Small intestine (tissue), 7 donors: ENCODE measurements at regions not wholly inside any gene's neighbourhood (a gene's known extent, or its start where the extent isn't known, plus 50 kb on each side); places are given as distances from the start of the nearest gene placed in this dataset.
"Not testable (repeated sequence)": the region's sequence is repeated elsewhere in the genome, so short reads cannot be mapped to it uniquely, and the experiment has no call there.

Experiments
- DNase-seq, 2 donors: peaks; one replicate each; pipeline versions ENCODE4 v3.0.0 to v3.0.0-alpha.2; 2013
- FAIRE-seq: peaks from 2 replicates; lab custom pipeline; 2012; peaks lifted over from hg19 to GRCh38; lab: Jason Lieb, UNC
- H3K27ac ChIP-seq, 3 donors: one replicate each; pipeline ENCODE4 v1.5.1; 2013; ENCODE audit warnings: low read length in 2 of 3, mild to moderate bottlenecking in 2 of 3, control low read depth in 1 of 3, inconsistent platforms in 1 of 3, low read depth in 1 of 3, moderate library complexity in 1 of 3
- H3K27me3 ChIP-seq, 3 donors: one replicate each; pipeline ENCODE4 v1.6.1; 2013; ENCODE audit warnings: low read length in 3 of 3, inconsistent platforms in 1 of 3; ENCODE audit not compliant: control insufficient read depth in 3 of 3, insufficient read depth in 3 of 3
- H3K36me3 ChIP-seq, 3 donors: one replicate each; pipeline ENCODE4 v1.6.1; 2013; ENCODE audit warnings: low read length in 3 of 3, inconsistent platforms in 1 of 3, low read depth in 1 of 3, mild to moderate bottlenecking in 1 of 3, moderate library complexity in 1 of 3; ENCODE audit not compliant: control insufficient read depth in 3 of 3, insufficient read depth in 2 of 3
- H3K4me1 ChIP-seq, 3 donors: one replicate each; pipeline ENCODE4 v1.6.1; 2013; ENCODE audit warnings: low read length in 2 of 3, inconsistent platforms in 1 of 3, low read depth in 1 of 3, mild to moderate bottlenecking in 1 of 3, moderate library complexity in 1 of 3; ENCODE audit not compliant: control insufficient read depth in 3 of 3, insufficient read depth in 2 of 3
- H3K4me3 ChIP-seq, 3 donors: one replicate each; pipeline ENCODE4 v1.5.1; 2013; ENCODE audit warnings: low read length in 3 of 3, control low read depth in 1 of 3, inconsistent platforms in 1 of 3, low read depth in 1 of 3, mild to moderate bottlenecking in 1 of 3, moderate library complexity in 1 of 3
- H3K9me3 ChIP-seq, 2 donors: one replicate each; pipeline ENCODE4 v1.6.1; 2013; ENCODE audit warnings: low read depth in 1 of 2, low read length in 1 of 2; ENCODE audit not compliant: control insufficient read depth in 2 of 2, insufficient read depth in 1 of 2
- WGBS, 3 donors: extraction: QIAGEN DNeasy Blood & Tissue Kit; methylation state at CpG; one replicate each; pipeline ENCODE4 v1.1.7; 2013; 5-methylcytosine and 5-hydroxymethylcytosine counted together
- donor health status: healthy with polysubstance abuse.
- donor health status: control.
- donor health status: control.
- donor health status: Bipolar disorder and iron deficiency.
- donor health status: healthy.

- WGBS, 3 donors, result 59 to 69% (median 66%) methylated on average over 2 of the region's 2 CpGs
- Histone ChIP-seq H3K27ac (no peak overlapping the region), H3K36me3 (no peaks in the 10 kb centered on the region), H3K27me3 (peaks cover 0 to 2% (median 0%) of the 10 kb centered on the region in 3 donors), H3K4me3 (no peak overlapping the region), H3K9me3 (peaks cover 0 to 18% of the 10 kb centered on the region in 2 donors), H3K4me1 (no peaks in the 10 kb centered on the region)
- DNase-seq (no peak), FAIRE-seq (no peak)
Measured at GRCh38 chr14:106620368-106620767, 1094.0 kb downstream of the TMEM121 start.

- Histone ChIP-seq H3K4me3 (no peak overlapping the region), H3K9me3 (peaks cover 0 to 24% of the 10 kb centered on the region in 2 donors), H3K27ac (no peak overlapping the region), H3K36me3 (no peaks in the 10 kb centered on the region), H3K4me1 (no peaks in the 10 kb centered on the region), H3K27me3 (peaks cover 0 to 2% (median 0%) of the 10 kb centered on the region in 3 donors)
- 53 to 58% (median 58%) methylated on average over 12 of the region's 12 CpGs for WGBS, 3 donors
- FAIRE-seq (no peak), DNase-seq (peak in 1 of 2 donors; percentile 15)
Measured at GRCh38 chr14:106622200-106622745, 1095.9 kb downstream of the TMEM121 start.

GRCh38 chr14:106625186-106625585 is 1098.8 kb downstream of the TMEM121 start:
- Histone ChIP-seq H3K4me3 (no peak overlapping the region), H3K27me3 (peaks cover 0 to 2% (median 0%) of the 10 kb centered on the region in 3 donors), H3K27ac (no peak overlapping the region), H3K4me1 (no peaks in the 10 kb centered on the region), H3K36me3 (no peaks in the 10 kb centered on the region), H3K9me3 (peaks cover 0 to 19% of the 10 kb centered on the region in 2 donors)
- DNase-seq (no peak), FAIRE-seq (no peak)
- 68 to 79% (median 73%) methylated on average over 3 of the region's 3 CpGs for whole genome bisulfite sequencing, 3 donors

- not testable (repeated sequence) for H3K4me1 ChIP-seq, H3K27me3 ChIP-seq, FAIRE-seq, H3K36me3 ChIP-seq, DNase-seq, H3K27ac ChIP-seq, H3K4me3 ChIP-seq
- WGBS, 3 donors, result 39 to 54% (median 43%) methylated on average over 4 of the region's 4 CpGs
- peaks cover 0 to 22% of the 10 kb centered on the region in 2 donors for H3K9me3 ChIP-seq
Measured at GRCh38 chr14:106626469-106626868, 1100.1 kb downstream of the TMEM121 start.

- not testable (repeated sequence) for H3K27me3 ChIP-seq, H3K4me1 ChIP-seq, H3K27ac ChIP-seq, FAIRE-seq, H3K4me3 ChIP-seq, H3K36me3 ChIP-seq
- WGBS, 3 donors, result 24 to 45% (median 30%) methylated on average over 19 to 20 of the region's 22 CpGs
- H3K9me3 ChIP-seq, result peaks cover 0 to 22% of the 10 kb centered on the region in 2 donors
- DNase-seq, result peak in 1 of 2 donors; percentile 30
Measured at GRCh38 chr14:106626942-106627588, 1100.7 kb downstream of the TMEM121 start.

- no peak overlapping the region for H3K4me3 ChIP-seq
- FAIRE-seq, result no peak
- 55 to 67% (median 60%) methylated on average over 6 of the region's 6 CpGs for WGBS, 3 donors
Measured at GRCh38 chr14:106631879-106632278, 1105.5 kb downstream of the TMEM121 start.

GRCh38 chr14:106633721-106634120 is 1107.3 kb downstream of the TMEM121 start:
- WGBS, 3 donors, result 59 to 73% (median 65%) methylated on average over 2 of the region's 2 CpGs
- no peaks in the 10 kb centered on the region for H3K4me1 ChIP-seq
- peaks cover 0 to 2% (median 0%) of the 10 kb centered on the region in 3 donors for H3K27me3 ChIP-seq
- H3K36me3 ChIP-seq, result no peaks in the 10 kb centered on the region
- peaks cover 0 to 17% of the 10 kb centered on the region in 2 donors for H3K9me3 ChIP-seq
- no peak overlapping the region for H3K4me3 ChIP-seq
- FAIRE-seq, result no peak
- no peak overlapping the region for H3K27ac ChIP-seq
- no peak for DNase-seq

More at GRCh38 chr14:106631879-106632278, 1105.5 kb downstream of the TMEM121 start:
- H3K27ac ChIP-seq, result no peak overlapping the region
- H3K4me1 ChIP-seq, result no peaks in the 10 kb centered on the region
- DNase-seq, result no peak
- H3K27me3 ChIP-seq, result peaks cover 0 to 2% (median 0%) of the 10 kb centered on the region in 3 donors
- no peaks in the 10 kb centered on the region for H3K36me3 ChIP-seq
- peaks cover 0 to 14% of the 10 kb centered on the region in 2 donors for H3K9me3 ChIP-seq

- FAIRE-seq (no peak), DNase-seq (no peak)
- H3K4me1 ChIP-seq, result no peaks in the 10 kb centered on the region
- 34 to 44% (median 36%) methylated on average over 4 of the region's 4 CpGs for WGBS, 3 donors
- no peak overlapping the region for H3K27ac ChIP-seq
- peaks cover 0 to 17% of the 10 kb centered on the region in 2 donors for H3K9me3 ChIP-seq
- peaks cover 0 to 2% (median 0%) of the 10 kb centered on the region in 3 donors for H3K27me3 ChIP-seq
- no peak overlapping the region for H3K4me3 ChIP-seq
- H3K36me3 ChIP-seq, result no peaks in the 10 kb centered on the region
Measured at GRCh38 chr14:106635569-106635968, 1109.2 kb downstream of the TMEM121 start.
